H9 (cell line): ENCODE measurements at regions not wholly inside any gene's neighbourhood (a gene's known extent, or its start where the extent isn't known, plus 50 kb on each side); places are given as distances from the start of the nearest gene placed in this dataset.

Source experiments
- DNase-seq: peaks from one replicate; pipeline ENCODE4 v3.0.0-alpha.2; 2017
- H2AFZ ChIP-seq: one replicate; pipeline ENCODE4 v1.6.1; 2013; ENCODE audit warnings: mild to moderate bottlenecking, low read length, control low read depth, moderate library complexity
- H2AK5ac ChIP-seq: 2 replicates; pipeline ENCODE4 v1.6.1; 2013; ENCODE audit warnings: low read length, control low read depth, mixed read lengths; ENCODE audit not compliant: insufficient read length
- H2BK120ac ChIP-seq: one replicate; pipeline ENCODE4 v1.6.1; 2013; ENCODE audit warnings: low read depth, mild to moderate bottlenecking, low read length, control low read depth, inconsistent platforms; ENCODE audit not compliant: poor library complexity, severe bottlenecking
- H2BK12ac ChIP-seq: 2 replicates; pipeline ENCODE4 v1.6.1; 2013; ENCODE audit warnings: low read length, control low read depth, mixed read lengths, low read depth; ENCODE audit not compliant: insufficient read length
- H2BK15ac ChIP-seq: 2 replicates; pipeline ENCODE4 v1.6.1; 2013; ENCODE audit warnings: low read depth, low read length, control low read depth
- H2BK20ac ChIP-seq: one replicate; pipeline ENCODE4 v1.6.1; 2013; ENCODE audit warnings: low read depth, mild to moderate bottlenecking, low read length, control low read depth, inconsistent platforms; ENCODE audit not compliant: poor library complexity, severe bottlenecking
- H2BK5ac ChIP-seq: 2 replicates; pipeline ENCODE4 v1.6.1; 2013; ENCODE audit warnings: low read length, control low read depth, mixed read lengths; ENCODE audit not compliant: insufficient read length
- H3K14ac ChIP-seq: 2 replicates; pipeline ENCODE4 v1.6.1; 2013; ENCODE audit warnings: low read length, control low read depth; ENCODE audit not compliant: insufficient read depth
- H3K18ac ChIP-seq: 2 replicates; pipeline ENCODE4 v1.6.1; 2013; ENCODE audit warnings: low read depth, mild to moderate bottlenecking, mixed read lengths, low read length, control low read depth; ENCODE audit not compliant: insufficient read length
- H3K23ac ChIP-seq: 2 replicates; pipeline ENCODE4 v1.6.1; 2013; ENCODE audit warnings: low read length, control low read depth, mixed read lengths, low read depth; ENCODE audit not compliant: insufficient read length
- H3K23me2 ChIP-seq: 2 replicates; pipeline ENCODE4 v1.6.1; 2013; ENCODE audit warnings: low read depth, mild to moderate bottlenecking, mixed read lengths, low read length, control low read depth; ENCODE audit not compliant: insufficient read length, poor library complexity, severe bottlenecking
- H3K27ac ChIP-seq: 2 replicates; pipeline ENCODE4 v1.5.1; 2013; ENCODE audit warnings: low read length, control low read depth, mixed read lengths, low read depth; ENCODE audit not compliant: insufficient read length
- H3K27me3 ChIP-seq: 2 replicates; pipeline ENCODE4 v1.6.1; 2013; ENCODE audit warnings: low read length, control low read depth, inconsistent platforms; ENCODE audit not compliant: insufficient read depth
- H3K4ac ChIP-seq: 2 replicates; pipeline ENCODE4 v1.6.1; 2013; ENCODE audit warnings: low read depth, mild to moderate bottlenecking, control low read depth, inconsistent platforms, low read length, moderate library complexity
- H3K4me1 ChIP-seq: 2 replicates; pipeline ENCODE4 v1.6.1; 2013; ENCODE audit warnings: low read length, control low read depth, inconsistent platforms; ENCODE audit not compliant: insufficient read depth
- H3K4me2 ChIP-seq: 2 replicates; pipeline ENCODE4 v1.6.1; 2013; ENCODE audit warnings: low read length, control low read depth, mixed read lengths; ENCODE audit not compliant: insufficient read length, insufficient read depth
- H3K56ac ChIP-seq: 2 replicates; pipeline ENCODE4 v1.6.1; 2013; ENCODE audit warnings: low read depth, mild to moderate bottlenecking, mixed read lengths, low read length, control low read depth; ENCODE audit not compliant: insufficient read length
- H3K79me1 ChIP-seq: 2 replicates; pipeline ENCODE4 v1.6.1; 2013; ENCODE audit warnings: low read depth, mild to moderate bottlenecking, moderate library complexity, low read length, control low read depth, inconsistent platforms; ENCODE audit not compliant: insufficient read depth, poor library complexity, severe bottlenecking
- H3K79me2 ChIP-seq: 2 replicates; pipeline ENCODE4 v1.6.1; 2013; ENCODE audit warnings: low read length, control low read depth, inconsistent platforms; ENCODE audit not compliant: insufficient read depth
- H3K9ac ChIP-seq: 2 replicates; pipeline ENCODE4 v1.6.1; 2013; ENCODE audit warnings: low read length, control low read depth, mixed read lengths; ENCODE audit not compliant: insufficient read length; ENCODE audit errors: extremely low read depth
- H3K9me3 ChIP-seq: one replicate; pipeline ENCODE4 v1.6.1; 2013; ENCODE audit warnings: low read depth, low read length, inconsistent platforms; ENCODE audit not compliant: control insufficient read depth
- H3T11ph ChIP-seq: one replicate; pipeline ENCODE4 v1.6.1; 2013; ENCODE audit warnings: mild to moderate bottlenecking, low read length, control low read depth, inconsistent platforms
- H4K20me1 ChIP-seq: one replicate; pipeline ENCODE4 v1.6.1; 2013; ENCODE audit not compliant: control insufficient read depth, insufficient read length, insufficient read depth
- H4K5ac ChIP-seq: 2 replicates; pipeline ENCODE4 v1.6.1; 2013; ENCODE audit warnings: low read depth, mild to moderate bottlenecking, mixed read lengths, low read length, control low read depth; ENCODE audit not compliant: insufficient read length
- H4K8ac ChIP-seq: replicated peaks from 2 replicates; pipeline ENCODE4 v1.6.1; 2013; ENCODE audit warnings: low read length, control low read depth, mixed read lengths, low read depth; ENCODE audit not compliant: insufficient read length
- H4K91ac ChIP-seq: 2 replicates; pipeline ENCODE4 v1.6.1; 2013; ENCODE audit warnings: low read depth, mild to moderate bottlenecking, moderate library complexity, mixed read lengths, low read length, control low read depth; ENCODE audit not compliant: insufficient read length
- H3K27ac Mint-ChIP-seq, 3 experiments: 2 replicates in 2 of 3; 3 replicates in 1 of 3; pipeline ENCODE4 v1.8.0; 2020 to 2021; ENCODE audit warnings: mixed read lengths in 3 of 3, mild to moderate bottlenecking in 1 of 3, moderate library complexity in 1 of 3
- H3K27me3 Mint-ChIP-seq: 2 replicates; pipeline ENCODE4 v1.8.0; 2021; ENCODE audit warnings: low read depth, mild to moderate bottlenecking, moderate library complexity, mixed read lengths
- H3K36me3 Mint-ChIP-seq, 3 experiments: 2 replicates in 2 of 3; 3 replicates in 1 of 3; pipeline ENCODE4 v1.8.0; 2020 to 2021; ENCODE audit warnings: low read depth in 3 of 3, mixed read lengths in 3 of 3; ENCODE audit not compliant: insufficient read depth in 1 of 3
- H3K4me1 Mint-ChIP-seq, 2 experiments: 2 replicates each; pipeline ENCODE4 v1.8.0; 2020; ENCODE audit warnings: mixed read lengths in 2 of 2
- H3K4me3 Mint-ChIP-seq, 2 experiments: 2 replicates in 1 of 2; 3 replicates in 1 of 2; pipeline ENCODE4 v1.8.0; 2020 to 2021; ENCODE audit warnings: mild to moderate bottlenecking in 2 of 2, mixed read lengths in 2 of 2, moderate library complexity in 1 of 2
- H3K9me3 Mint-ChIP-seq, 2 experiments: 2 replicates in 1 of 2; 3 replicates in 1 of 2; pipeline ENCODE4 v1.8.0; 2020; ENCODE audit warnings: mild to moderate bottlenecking in 2 of 2, mixed read lengths in 2 of 2, moderate library complexity in 1 of 2
- CTCF ChIP-seq: fragments of 200-600 bp; sonication (generic); conservative IDR thresholded peaks from 3 replicates; pipeline ENCODE4 v1.8.0; 2021; ENCODE audit warnings: antibody characterized with exemption, mild to moderate bottlenecking
- WGBS: extraction: QIAGEN DNeasy Blood & Tissue Kit; methylation state at CpG from one replicate; pipeline ENCODE4 v1.1.7; 2013; ENCODE audit warnings: missing lambda C conversion rate, low lambda C conversion rate, mixed read lengths; ENCODE audit not compliant: insufficient read length; ENCODE audit errors: extremely low coverage; 5-methylcytosine and 5-hydroxymethylcytosine counted together

GRCh38 chr13:105502193-105502592 lies 1033.3 kb downstream of the EFNB2 start:
- Histone ChIP-seq H3K9me3 (no peaks in the 10 kb centered on the region), H3K27me3 (no peaks in the 10 kb centered on the region), H3K27ac (no peak overlapping the region), H4K8ac (no peak overlapping the region), H2AFZ (no peak overlapping the region), H2AK5ac (no peak overlapping the region), H3K9ac (no peak overlapping the region), H3K56ac (no peak overlapping the region), H3K23ac (no peak overlapping the region), H2BK120ac (no peak overlapping the region), H3K14ac (no peak overlapping the region), H3K23me2 (no peaks in the 10 kb centered on the region), H4K20me1 (no peaks in the 10 kb centered on the region), H2BK15ac (no peak overlapping the region), H2BK5ac (no peak overlapping the region), H3K4me2 (no peak overlapping the region), H2BK20ac (no peak overlapping the region), H3K4me1 (peaks cover 4% of the 10 kb centered on the region; the same call in 1 of the 2 replicates), H3K18ac (no peak overlapping the region), H3T11ph (no peak overlapping the region), H3K79me2 (no peaks in the 10 kb centered on the region), H3K4ac (no peak overlapping the region), H4K91ac (no peak overlapping the region), H4K5ac (no peak overlapping the region), H3K79me1 (no peaks in the 10 kb centered on the region), H2BK12ac (no peak overlapping the region)
- Mint-ChIP-seq H3K36me3 (no peaks in the 10 kb centered on the region; a peak in 1 of 7 replicates), H3K27ac (no peak overlapping the region), H3K27me3 (no peaks in the 10 kb centered on the region), H3K4me1 (peaks cover 8 to 14% of the 10 kb centered on the region in 2 experiments), H3K9me3 (no peaks in the 10 kb centered on the region), H3K4me3 (no peak overlapping the region)
- no CpG with 5 or more reads among the region's 5 CpGs for WGBS
- no peak for DNase-seq
- no peak for TF ChIP-seq CTCF
